GM21723 (cell line): ENCODE measurements at regions not wholly inside any gene's neighbourhood (a gene's known extent, or its start where the extent isn't known, plus 50 kb on each side); places are given as distances from the start of the nearest gene placed in this dataset.

Experiments
- ATAC-seq: cut with Tn5 transposase; IDR thresholded peaks from one replicate; pipeline ENCODE4 v1.9.1; 2021; ENCODE audit warnings: mild to moderate bottlenecking, moderate library complexity; ENCODE audit not compliant: unreplicated experiment

DNA sequence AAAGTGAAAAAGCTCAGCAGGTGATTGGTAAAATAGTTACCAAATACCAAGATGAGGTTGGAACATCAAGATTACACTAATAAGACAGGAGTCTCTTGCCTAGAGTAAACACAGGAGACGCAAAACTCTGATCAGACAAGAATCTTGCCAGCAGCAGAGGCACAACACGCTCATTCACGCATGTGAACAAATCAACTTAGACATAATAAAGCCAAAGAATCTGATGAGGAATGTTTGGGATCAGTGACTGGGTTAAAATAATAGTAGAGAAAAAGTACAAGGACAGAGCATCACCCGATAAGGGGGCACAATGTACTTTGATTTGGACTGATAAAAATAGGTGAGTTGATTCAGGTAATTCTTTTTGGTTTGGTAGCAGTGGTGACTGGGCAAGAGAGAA lies 159.5 kb upstream of the GRIP1 start:
- no peak for ATAC-seq

DNA sequence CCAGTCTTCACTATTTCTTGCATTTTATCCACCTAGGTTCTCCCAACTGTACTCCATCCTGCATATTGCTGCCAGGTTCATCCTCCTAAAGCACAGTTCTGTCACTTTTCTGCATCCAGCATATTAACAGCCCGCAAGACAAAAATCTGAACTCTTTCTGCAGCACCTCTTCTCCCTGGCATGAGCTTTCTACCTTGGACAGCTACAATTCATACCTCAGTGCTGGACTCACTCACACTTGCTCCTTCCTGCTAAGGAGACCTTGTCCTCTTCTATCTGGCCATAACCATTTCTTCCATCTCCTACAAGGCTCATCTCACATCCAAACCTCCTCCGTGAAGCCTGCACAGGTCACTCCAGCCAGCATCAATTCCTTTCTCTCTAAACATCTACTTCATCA lies 170.1 kb upstream of the GRIP1 start:
- no peak for ATAC-seq

DNA sequence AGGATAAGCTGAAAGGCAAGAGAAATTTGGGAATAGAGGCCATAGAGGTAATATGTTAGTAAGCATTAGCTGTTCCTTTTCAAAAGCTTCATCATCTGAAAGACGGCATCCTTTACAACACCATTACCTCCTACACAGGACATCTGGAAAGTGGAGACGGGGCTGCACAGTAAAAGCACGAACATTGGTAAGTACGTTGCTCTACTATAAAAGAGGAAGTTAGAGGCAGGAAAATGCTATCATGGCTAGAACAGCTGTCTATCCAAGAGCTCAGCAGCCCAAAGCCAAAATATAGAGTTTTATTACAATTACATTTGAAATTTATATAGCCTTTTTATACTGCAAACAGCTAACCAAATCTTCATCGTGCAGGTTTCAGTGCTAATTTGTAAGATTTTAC lies 172.3 kb upstream of the GRIP1 start:
- no peak for ATAC-seq

DNA sequence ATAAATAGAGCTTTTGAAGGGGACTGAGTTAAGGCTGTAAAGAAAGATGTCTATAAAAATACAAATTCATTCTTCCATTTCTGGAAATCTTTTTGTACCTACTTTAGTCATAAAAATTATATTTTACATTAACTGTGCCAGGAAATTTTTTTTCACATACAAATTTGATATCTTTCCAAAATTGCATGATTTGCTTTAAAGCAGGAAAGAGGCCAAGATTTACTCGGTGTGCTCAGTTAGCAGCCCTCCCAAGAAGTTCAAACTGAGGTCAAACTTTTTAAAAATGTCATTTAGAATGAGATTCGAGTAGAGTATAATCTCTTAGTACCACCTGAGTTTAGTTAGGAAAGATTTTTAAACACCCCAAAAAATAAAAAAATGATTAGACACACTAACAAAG lies 173.2 kb upstream of the GRIP1 start:
- no peak for ATAC-seq

DNA sequence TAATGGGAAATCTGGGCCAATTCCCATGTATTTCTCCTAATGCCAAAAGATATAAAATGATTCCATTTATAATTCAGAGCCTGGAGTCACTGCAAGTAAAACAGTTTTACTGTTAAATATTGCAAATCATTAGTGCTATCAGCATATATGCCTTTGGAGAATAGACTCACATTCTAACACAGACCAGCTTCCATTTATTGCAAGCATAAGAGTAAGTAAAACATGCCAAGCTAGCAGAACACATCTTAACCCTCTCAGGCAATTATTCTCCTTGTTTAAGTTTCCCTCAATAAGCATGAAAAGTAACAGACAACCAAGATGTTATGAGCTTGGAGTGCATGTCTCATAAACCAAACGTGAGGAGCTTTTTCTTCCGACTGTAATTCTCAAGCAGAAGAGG lies 173.9 kb upstream of the GRIP1 start:
- no peak for ATAC-seq

DNA sequence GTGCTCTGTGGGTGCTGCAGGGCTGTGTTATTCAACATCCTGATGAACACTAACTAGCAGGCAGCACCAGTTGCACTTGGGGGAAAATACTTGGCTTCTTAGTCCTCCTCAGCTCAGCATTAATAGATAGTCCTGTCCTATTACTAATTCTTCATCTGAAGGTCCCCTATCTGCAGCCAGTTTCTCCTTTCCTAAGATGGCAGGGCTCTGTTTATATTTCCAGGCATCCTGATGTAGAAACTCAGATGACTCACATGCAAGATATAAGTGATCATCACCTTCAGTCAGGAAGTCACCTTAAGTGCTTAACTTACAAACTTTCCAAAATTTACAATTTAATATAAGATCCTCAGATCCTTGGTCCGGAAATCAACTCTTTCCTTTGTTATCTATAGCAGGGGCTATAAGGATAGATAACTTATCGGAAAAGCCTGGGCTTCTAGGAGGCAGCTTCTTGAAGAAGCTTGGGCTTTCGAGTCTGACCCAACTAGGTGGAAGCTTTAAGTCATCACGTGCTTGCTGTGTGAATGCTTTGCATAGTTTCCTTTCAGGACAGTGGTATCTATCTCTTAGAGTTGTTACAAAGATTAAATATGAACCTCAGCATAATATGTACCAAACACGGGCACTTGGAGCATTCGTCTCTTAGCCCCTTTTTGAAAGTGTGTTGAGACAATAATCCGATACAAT lies 181.0 kb upstream of the GRIP1 start:
- ATAC-seq, result no peak

DNA sequence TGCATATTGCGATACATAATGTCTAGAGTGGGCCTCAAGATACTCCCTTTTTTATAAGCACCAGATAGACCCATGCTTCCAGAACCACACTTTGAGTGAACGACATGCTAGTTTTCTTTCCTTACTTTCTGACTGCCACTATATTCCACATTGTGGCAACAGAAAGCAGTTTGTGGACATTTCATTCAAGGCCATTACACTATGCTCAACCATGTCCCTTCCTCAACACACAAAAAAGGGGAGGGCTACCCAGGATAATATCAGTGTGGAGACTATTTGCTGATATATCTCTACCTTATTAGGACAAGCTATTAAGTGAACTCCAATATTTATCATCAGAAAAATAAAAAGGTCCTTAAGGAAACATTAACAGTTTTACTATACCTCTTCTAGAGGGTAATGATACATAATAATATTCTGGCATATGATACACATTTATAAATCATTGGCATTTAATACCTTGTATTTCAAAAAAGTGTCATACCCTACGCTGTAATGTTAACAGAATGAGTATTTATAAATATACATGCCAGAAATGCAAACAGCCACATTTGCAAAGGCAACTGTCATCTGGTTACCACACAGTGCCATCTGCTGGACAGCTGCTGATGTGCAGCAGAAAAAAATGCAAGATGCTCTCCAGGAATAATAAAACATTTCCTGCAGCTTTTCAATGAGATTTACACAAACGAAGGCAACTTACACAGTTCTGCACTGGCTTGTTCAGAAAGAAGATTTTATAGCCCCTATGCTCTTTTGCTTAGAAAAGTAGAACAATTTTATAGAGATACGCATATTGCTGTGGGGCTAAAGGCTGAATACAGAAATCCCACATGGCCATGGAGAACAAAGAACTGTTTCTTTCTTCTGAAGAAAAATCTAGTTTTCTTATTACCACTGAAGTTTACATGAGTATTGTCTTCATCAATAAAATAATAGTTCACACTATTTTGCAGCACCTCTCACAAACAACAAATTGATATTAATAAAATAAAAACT lies 182.2 kb upstream of the GRIP1 start:
- peak; percentile 67 for ATAC-seq

DNA sequence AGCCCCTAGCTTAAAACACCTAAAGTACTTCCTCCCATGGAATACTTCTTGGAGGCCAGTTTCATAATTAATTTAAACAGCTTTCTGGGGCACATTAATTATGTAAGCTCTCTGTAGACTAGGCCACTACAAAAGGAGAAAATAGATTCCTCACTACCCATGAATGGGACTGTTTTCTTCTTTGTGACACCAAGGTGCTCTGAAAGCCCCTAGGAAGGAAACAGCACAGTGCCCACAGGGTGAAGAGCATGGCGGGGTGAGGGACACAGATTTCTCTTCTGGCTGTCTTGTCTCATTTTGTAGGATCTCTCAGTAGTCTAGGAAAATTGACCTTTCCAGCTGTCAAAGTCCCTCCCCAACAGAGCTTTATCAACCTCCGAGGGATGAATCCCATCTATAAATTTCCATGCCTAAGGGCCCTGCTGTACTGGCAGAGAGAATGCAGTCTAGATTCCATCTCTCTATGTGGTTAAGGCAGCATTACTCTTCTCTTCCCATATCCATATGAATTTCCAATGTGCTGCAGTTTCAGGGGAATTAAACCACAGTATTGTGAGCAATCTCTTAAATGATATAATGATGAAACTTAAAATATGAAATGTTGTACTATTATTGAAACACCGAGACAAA lies 183.6 kb upstream of the GRIP1 start:
- no peak for ATAC-seq

DNA sequence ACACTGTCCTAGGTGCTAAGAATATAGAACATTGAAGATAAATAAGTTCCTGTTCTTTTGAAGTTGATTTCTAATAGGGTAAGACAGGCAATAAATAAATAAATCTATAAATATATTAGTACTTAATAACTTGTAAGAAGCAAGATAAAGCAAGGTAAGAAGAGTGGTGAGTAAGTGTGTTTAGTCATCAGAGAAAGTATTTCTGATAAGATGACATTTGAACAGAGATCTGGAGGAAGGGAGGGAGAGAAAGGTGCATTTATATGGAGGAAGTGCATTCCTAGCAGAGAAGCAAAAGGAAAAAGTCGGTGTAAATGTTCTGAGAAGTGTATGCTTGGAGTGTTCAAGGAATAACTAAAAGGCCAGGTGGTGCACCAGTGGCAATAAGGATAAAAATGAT lies 184.4 kb upstream of the GRIP1 start:
- no peak for ATAC-seq

DNA sequence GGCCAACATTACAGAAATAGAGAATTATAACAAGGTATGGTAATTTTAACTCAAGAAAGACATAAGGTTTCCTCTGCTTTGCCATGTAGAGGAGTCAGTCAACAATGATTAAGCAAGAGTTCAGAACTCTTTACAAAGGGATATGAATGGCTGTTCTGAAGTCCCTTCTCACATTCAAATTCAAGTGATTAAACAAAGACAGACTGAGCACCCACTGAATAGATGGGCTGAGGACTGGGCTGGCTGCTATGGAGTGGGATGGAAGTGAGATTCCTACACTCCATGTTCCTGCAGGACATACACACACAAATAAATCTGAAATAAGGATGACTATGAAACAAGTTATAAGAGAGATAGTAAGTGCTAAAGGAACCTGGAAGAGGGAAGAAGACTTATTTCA lies 199.0 kb upstream of the GRIP1 start:
- ATAC-seq, result no peak

DNA sequence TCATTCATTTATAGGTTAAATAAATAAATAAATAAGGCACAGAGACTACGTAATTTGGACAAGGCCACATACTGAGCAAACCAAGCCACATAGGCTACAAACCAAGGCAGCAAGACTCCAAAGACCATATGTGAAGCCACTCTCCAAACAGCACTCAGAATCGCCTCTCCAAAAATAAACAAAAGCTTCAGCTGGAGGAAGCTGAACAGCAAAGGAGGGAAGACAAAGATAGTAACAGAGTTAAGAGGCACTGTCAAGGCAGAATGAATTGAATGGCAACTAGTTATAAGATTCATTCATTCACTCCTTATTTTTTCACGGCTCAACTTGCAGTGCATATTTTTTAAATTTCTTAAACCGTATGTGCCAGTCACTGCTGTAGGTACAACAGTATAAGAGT lies 200.5 kb upstream of the GRIP1 start:
- no peak for ATAC-seq

DNA sequence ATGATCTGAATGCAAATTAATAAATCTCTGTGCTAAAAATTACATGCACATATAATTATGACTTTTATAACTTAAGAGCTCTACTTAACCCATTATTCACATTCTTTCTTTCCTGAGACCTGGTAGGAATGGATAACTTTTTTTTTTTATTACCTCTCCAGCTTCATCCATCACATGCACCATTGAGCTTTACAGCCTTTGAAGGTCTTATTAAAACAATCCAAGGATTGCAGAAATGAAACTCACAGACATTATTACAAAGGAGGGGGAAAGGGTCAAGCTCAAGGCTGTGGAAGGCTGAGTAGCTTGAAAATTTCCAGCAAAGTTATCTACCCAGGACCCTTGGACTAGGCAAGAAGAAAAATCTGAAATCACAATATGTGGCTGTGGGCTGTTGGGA lies 202.5 kb upstream of the GRIP1 start:
- no peak for ATAC-seq

DNA sequence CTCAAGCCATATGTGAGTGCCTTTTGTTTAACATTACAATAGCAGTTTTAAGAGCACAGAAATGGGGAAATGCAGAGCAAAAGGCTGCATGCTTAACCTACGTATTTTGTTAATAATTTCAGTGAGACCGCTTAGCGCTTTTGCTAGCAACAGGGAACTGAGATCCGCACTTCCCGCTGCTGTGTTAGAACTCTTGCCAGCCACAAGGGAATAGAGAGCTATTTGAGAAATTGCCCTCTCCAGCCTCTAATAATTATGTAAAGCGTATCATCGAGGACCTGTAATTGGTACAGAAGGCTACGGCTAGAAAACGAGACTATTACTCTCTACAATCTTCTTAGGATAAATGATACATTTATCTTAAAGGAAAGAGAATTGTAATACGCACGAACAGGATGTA lies 205.2 kb upstream of the GRIP1 start:
- ATAC-seq, result no peak

DNA sequence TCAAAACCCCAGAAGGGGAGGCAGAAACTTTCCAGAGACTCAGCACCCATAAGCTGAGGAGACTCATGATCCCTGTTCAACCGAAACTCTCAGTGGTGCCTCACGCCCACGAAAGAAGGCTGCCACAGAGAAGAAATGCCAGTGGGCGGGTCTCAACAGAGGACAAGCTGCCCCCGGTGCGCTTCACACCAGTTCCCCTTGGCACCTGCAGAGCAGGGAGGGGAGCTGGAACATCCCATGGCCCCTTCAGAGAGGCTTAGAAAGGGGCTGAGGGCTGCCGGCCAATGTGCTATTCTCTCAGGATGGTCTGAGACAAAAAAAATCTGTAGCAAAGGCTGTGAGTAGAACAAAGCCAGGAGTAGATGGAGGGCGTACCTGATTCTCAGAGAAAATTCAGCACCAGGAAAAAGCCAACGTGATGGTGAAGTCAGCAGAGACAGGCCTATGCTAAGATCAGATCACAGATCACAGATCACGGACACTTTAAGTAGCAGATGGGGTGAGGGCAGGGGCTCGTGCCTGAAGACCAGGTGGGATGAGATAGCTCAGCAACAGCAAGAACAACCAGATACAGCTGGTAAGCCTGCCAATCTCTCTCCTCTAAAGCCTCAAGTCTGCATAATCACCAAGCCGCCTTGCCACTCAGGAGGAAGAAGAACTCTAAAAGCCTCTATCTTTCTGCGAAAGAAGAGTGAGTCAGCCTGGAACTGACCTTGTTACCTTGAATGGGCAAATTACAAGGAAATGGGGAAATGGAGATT lies 206.4 kb upstream of the GRIP1 start:
- ATAC-seq, result no peak

DNA sequence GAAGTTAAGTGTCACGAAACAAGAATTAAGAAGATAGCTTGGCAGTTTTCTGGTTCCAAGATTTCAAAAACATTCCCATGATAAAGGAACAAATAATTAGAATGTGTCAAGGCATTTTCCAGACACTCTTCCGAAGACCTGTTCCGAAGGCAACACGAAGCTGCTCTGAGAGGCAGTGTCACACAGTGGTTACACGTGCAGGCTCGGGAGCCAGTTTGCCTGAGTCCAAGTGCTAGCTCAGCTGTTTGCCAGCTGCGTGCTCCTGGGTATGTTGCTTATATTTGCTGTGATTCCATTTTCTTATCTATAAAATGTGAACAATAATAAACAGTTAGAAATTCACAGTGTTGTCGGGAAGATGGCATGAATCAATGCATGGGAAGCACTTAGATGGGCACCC lies 217.9 kb upstream of the GRIP1 start:
- no peak for ATAC-seq

DNA sequence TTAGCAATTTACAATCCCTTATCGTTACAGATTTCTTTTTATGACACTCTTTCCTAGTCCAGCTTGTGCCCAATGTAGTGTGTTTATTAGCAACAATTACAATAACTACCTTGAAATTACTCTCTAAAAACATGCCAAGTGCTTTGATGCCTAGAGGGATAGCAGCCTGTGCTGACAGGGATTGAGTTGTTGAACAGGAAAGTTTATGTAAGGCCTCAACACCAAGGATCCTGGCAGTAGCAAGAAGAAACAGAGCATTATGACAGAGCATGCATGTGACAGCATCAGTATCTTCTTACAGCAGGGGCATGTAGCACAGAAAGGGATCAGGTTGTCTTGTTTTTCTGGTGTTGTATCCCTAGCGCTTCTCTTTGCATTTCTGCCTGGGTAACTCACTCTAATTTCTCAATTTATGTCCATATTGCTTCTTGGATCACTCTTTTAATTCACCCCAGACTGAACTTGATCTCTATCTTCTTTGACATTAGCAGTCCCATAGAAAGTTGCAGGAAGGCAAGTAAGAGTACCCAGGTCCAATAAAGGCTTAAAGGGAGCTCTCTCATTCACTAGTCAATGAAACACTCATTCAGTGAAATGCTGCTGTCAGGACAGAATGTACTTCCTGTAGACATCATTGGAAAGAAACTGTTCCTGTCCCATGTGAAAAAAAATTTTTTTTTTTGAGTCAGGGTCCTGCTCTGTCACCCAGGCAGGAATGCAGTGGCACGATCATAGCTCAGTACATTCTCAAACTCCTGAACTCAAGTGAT lies 220.0 kb upstream of the GRIP1 start:
- no peak for ATAC-seq

DNA sequence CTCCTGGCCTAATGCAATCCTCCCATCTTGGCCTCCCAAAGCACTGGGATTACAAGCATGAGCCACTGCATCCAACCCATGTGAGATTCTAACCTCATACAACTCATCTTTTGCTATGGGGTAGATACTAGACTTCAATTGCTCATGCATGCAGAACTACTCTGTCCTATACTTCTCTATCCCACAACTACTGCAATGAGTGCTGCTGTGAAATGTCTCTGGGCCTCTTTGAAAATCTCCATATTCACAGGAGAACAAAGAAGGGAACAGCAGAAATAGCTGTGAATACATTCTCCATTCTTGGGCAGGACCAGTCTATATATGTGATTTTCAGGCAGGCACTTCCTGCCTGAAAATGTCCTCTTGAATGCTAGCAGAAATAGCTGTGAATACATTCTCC lies 220.7 kb upstream of the GRIP1 start:
- no peak for ATAC-seq

DNA sequence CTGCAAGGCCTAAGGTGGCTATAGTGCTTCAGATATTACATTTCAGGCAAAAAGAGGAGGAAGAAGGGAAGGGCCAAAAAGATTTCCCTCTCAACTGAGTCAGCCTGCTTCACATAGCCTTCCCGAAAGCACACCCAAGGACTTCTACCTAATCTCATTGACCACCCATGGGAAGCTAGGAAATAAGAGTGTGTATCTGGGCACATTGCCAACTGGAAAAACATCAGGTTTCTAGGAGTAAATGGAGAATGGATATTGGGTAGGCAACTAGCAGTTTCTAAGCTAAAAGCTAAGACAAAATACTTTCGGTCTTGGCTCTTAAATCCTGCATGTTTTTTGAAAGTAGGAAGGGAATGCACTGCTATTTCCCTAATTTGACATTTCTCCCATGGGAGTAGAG lies 221.7 kb upstream of the GRIP1 start:
- no peak for ATAC-seq

DNA sequence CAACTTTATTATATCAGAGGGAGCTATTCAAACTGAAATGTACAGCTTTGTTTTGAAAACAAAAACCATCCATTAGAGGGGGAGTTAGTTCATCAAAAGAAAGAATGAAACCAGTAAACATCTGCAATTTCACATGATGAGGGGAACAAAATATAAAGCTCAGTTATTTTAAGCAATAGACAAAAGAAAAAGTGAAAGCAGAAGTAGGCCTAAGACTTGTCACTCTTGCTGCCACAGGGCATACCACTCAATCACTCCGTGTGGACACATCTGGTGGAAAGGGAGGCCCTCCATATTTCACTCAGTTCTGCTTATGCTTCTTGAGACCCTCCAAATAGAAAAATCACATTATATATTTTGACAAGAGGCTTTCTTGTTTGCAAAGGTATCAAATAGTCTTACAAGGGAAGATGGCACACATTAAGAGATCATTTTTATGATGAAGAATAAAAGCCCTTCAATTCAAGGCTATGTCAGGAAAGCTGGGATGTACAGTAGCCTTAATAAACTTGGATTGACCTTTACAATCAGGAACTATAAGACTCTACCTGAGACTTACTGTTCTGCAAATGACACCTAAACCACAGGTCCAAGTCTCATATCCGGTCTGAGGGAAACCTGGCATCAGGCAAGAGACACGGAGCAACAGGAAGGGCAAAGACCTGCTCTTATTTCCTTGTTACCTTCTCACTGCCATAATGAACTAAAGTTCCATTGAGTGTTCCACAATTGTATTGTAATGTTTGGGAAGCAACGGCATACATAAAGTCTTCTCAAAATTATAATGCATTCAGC lies 222.5 kb upstream of the GRIP1 start:
- peak; percentile 98 for ATAC-seq

DNA sequence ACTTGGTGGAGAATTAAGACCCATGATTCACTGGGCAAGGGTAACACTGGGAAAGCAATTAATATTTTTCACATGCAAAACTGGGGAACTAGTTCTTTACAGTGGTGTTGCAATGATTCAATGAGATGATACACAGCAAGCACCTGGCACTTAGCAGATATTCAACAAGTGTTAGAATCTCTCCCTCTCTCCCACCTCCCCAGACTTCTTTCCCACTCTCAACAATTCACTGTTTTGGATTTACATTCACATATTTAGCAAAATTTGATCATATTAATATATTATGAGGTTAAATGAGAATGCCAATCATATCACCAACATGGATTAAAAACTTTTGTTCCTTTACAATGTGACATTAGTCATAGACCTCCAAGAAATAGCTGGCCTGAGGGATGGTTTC lies 223.1 kb upstream of the GRIP1 start:
- ATAC-seq, result no peak
